MCF 10A (cell line): ENCODE measurements at regions not wholly inside any gene's neighbourhood (a gene's known extent, or its start where the extent isn't known, plus 50 kb on each side); places are given as distances from the start of the nearest gene placed in this dataset.

Experiments
- BruUV-seq: library from RNA; stranded (reverse); fragments of 400-500 nt; replicated peaks from 2 replicates; lab custom pipeline; 2021; lab: Mats Ljungman, UMichigan
- CTCF ChIA-PET: fragments of 300-600 bp; sonication (Branson Sonifier 250); formaldehyde crosslinking; extraction: SDS; loops from one replicate; lab custom pipeline; 2021; ENCODE audit warnings: antibody characterized with exemption, inconsistent platforms; lab: Yijun Ruan, JAX
- POLR2A ChIA-PET: fragments of 300-600, 350-650 bp; sonication (Branson Sonifier 250); formaldehyde crosslinking; extraction: SDS; loops from one replicate; lab custom pipeline; 2020; ENCODE audit warnings: antibody characterized with exemption, inconsistent platforms; lab: Yijun Ruan, JAX
- DNase-seq: peaks from one replicate; pipeline ENCODE4 v3.0.0-alpha.2; 2018; ENCODE audit not compliant: unreplicated experiment
- H3K27ac Mint-ChIP-seq: one replicate; pipeline ENCODE4 v1.8.0; 2022; ENCODE audit warnings: mild to moderate bottlenecking, low read depth, mixed read lengths; ENCODE audit not compliant: unreplicated experiment
- H3K27me3 Mint-ChIP-seq: one replicate; pipeline ENCODE4 v1.8.0; 2022; ENCODE audit warnings: mixed read lengths; ENCODE audit not compliant: insufficient read depth, unreplicated experiment
- H3K36me3 Mint-ChIP-seq: one replicate; pipeline ENCODE4 v1.8.0; 2022; ENCODE audit warnings: mild to moderate bottlenecking, moderate library complexity, mixed read lengths; ENCODE audit not compliant: insufficient read depth, unreplicated experiment
- H3K4me1 Mint-ChIP-seq: one replicate; pipeline ENCODE4 v1.8.0; 2022; ENCODE audit warnings: mixed read lengths; ENCODE audit not compliant: insufficient read depth, unreplicated experiment
- H3K4me3 Mint-ChIP-seq: one replicate; pipeline ENCODE4 v1.8.0; 2022; ENCODE audit warnings: mild to moderate bottlenecking, moderate library complexity, mixed read lengths; ENCODE audit not compliant: unreplicated experiment
- H3K9me3 Mint-ChIP-seq: one replicate; pipeline ENCODE4 v1.8.0; 2022; ENCODE audit warnings: mixed read lengths; ENCODE audit not compliant: unreplicated experiment
- CTCF ChIP-seq: fragments of 200-600 bp; IDR thresholded peaks from one replicate; pipeline ENCODE4 v1.8.0; 2022; ENCODE audit warnings: antibody characterized with exemption, mild to moderate bottlenecking; ENCODE audit not compliant: unreplicated experiment
- intact Hi-C: fragments of 100-400 bp; cut with micrococcal nuclease; formaldehyde crosslinking; loops from 2 replicates; pipeline ENCODE4 v1.14.1; 2022

DNA sequence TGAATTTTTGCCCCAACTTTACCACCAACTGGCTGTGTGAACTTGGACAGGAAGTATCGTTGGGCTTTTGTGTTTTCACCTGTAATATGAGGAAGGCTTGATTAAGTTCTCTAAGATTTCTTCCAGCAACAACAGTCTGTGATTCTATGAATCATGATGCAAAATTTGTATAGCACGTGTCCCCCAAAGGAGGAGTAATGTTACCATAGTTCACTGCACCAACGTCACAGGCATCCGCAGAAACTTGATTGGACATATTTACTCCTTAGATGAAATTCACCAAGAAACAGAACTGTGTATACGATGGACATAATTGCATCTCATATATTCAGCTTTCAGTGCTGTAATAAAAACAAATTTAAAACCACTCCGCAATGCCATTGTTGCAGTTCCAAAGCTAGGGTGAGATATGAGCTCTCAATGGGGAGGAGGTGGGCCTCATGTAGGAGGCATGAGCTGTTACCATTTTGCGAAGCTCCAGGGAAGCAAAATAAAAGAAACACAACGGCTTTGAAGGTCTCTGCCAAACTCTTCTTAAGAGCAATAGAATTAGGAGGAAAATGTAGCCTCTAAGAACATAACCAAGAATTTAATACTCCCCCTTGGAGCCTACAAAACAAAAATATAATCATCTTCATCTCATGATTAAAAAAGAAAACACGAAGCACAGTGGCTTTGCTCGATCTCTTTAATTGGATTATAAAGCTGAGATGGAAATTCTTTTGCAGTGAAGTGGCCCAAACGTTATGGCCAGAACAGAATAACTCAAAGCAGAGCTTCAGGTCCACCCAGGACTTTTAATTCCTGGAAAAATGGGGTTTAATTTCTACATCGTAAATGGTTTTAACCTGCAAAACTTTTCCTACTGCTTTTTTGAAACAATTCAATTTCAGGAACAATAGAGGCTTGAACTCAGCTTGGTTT lies 80.7 kb downstream of the CHST2 start:
- Mint-ChIP-seq H3K27ac (no peak overlapping the region), H3K9me3 (no peaks in the 10 kb centered on the region), H3K4me1 (no peaks in the 10 kb centered on the region), H3K4me3 (no peak overlapping the region), H3K27me3 (no peaks in the 10 kb centered on the region), H3K36me3 (no peaks in the 10 kb centered on the region)
- no TSS peak for BruUV-seq
- ChIA-PET CTCF (no interaction called here), POLR2A (no interaction called here)
- no peak for DNase-seq
- no peak for TF ChIP-seq CTCF
- intact Hi-C loops = no loop called here

GRCh38 chr3:143201045-143201444 lies 81.5 kb downstream of the CHST2 start:
- Mint-ChIP-seq H3K27me3 (no peaks in the 10 kb centered on the region), H3K36me3 (no peaks in the 10 kb centered on the region), H3K4me3 (no peak overlapping the region), H3K4me1 (no peaks in the 10 kb centered on the region), H3K9me3 (no peaks in the 10 kb centered on the region), H3K27ac (no peak overlapping the region)
- intact Hi-C loops = no loop called here
- POLR2A ChIA-PET = no interaction called here
- no TSS peak for BruUV-seq
- CTCF ChIA-PET = no interaction called here
- DNase-seq = no peak
- TF ChIP-seq CTCF = no peak

DNA sequence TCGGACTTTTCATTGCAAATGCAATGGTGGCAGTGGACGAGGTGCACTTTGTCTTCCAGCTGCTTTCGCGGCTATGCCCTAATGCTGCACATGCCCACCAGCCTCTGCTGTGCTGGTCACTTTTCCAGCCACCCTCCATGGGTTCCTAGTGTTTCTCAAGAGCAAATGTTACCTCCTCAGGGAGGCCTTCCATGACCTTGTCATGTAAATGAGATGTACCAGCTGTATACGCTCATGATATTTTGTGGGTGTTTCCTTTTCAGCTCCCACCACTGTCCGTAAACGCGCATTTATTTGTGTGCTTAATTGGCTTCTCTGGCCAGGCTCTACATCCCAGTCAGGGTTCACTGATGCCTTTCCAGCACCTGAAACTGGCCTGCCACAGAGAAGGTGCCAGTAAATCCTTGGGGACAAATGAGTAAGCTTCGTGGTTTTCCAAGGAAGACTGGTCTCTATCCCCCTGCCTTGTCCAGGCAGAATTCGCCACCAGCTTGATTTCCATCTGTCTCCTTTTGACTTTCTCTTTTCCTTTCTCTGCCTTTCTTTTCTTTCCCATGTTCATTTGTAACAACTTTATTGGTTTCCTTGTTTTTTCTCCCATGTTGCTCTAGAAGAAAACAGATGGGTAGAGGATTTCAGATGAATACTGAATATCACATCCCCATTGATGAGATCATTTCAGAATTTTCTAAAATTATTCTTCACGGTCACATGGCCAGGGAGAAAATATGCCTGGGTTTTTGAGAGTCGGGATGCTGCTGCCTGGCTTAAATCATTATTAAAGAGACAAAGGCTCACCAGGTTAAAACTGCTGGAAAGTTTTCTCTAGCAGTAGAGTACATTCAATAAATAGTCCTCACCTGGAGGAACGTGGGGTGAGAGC lies 82.5 kb downstream of the CHST2 start:
- Mint-ChIP-seq H3K4me1 (no peaks in the 10 kb centered on the region), H3K27me3 (no peaks in the 10 kb centered on the region), H3K4me3 (no peak overlapping the region), H3K36me3 (no peaks in the 10 kb centered on the region), H3K9me3 (no peaks in the 10 kb centered on the region), H3K27ac (no peak overlapping the region)
- ChIA-PET POLR2A (interaction anchor here (0.8 to 1.1 kb wide), 2 partner anchors 99 to 412 kb away, joined by 3 read pairs; no protein-coding TSS in a partner anchor), CTCF (interaction anchor here (0.6 kb wide), 1 partner anchor 54 kb away, joined by 3 read pairs; no protein-coding TSS in a partner anchor)
- TF ChIP-seq CTCF = no peak
- intact Hi-C loops = no loop called here
- BruUV-seq = no TSS peak
- no peak for DNase-seq

DNA sequence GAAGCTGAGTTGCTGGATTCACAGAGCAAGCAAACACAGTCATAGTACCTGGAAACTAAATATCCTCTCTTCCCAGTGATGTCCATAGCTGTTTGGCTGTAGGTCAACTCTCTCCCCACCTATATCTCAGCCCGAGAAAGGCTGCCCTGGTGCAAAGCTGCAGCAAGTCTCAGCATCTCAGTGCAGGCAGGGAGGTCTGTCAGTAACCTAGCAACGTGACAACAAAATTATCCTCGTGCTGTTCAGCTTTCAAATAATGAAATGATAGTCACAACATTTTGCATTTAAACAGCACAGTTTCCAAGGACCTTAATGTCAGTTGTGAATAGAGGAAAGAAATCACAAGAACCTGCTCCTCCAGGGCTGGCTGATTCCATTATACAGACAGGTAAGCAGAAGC lies 83.6 kb downstream of the CHST2 start:
- no peaks in the 10 kb centered on the region for H3K4me1 Mint-ChIP-seq
- H3K36me3 Mint-ChIP-seq = no peaks in the 10 kb centered on the region
- CTCF ChIA-PET = interaction anchor here (0.6 kb wide), 1 partner anchor 1033 kb away, joined by 3 read pairs; no protein-coding TSS in a partner anchor
- no peaks in the 10 kb centered on the region for H3K27me3 Mint-ChIP-seq
- DNase-seq = no peak
- POLR2A ChIA-PET = interaction anchor here (1.1 kb wide), 1 partner anchor 411 kb away, joined by 3 read pairs; no protein-coding TSS in a partner anchor
- no peak for TF ChIP-seq CTCF
- no peaks in the 10 kb centered on the region for H3K9me3 Mint-ChIP-seq
- BruUV-seq = no TSS peak
- no peak overlapping the region for H3K4me3 Mint-ChIP-seq
- H3K27ac Mint-ChIP-seq = no peak overlapping the region
- intact Hi-C loops = no loop called here
